Duodenal mucosa (tissue), 2 donors: ENCODE measurements at regions not wholly inside any gene's neighbourhood (a gene's known extent, or its start where the extent isn't known, plus 50 kb on each side); places are given as distances from the start of the nearest gene placed in this dataset.

Source experiments
- H3K27ac ChIP-seq: one replicate; pipeline ENCODE4 v1.7.0; 2013; ENCODE audit warnings: low read depth, low read length
- H3K27me3 ChIP-seq, 2 donors: one replicate each; pipeline ENCODE4 v1.7.0; 2013; ENCODE audit warnings: low read length in 2 of 2, control low read depth in 1 of 2; ENCODE audit not compliant: insufficient read depth in 2 of 2, control insufficient read depth in 1 of 2
- H3K36me3 ChIP-seq, 2 donors: one replicate each; pipeline ENCODE4 v1.7.0; 2013; ENCODE audit warnings: low read length in 2 of 2, control low read depth in 1 of 2; ENCODE audit not compliant: insufficient read depth in 2 of 2, control insufficient read depth in 1 of 2
- H3K4me1 ChIP-seq, 2 donors: one replicate each; pipeline ENCODE4 v1.7.0; 2013; ENCODE audit warnings: low read length in 2 of 2, control low read depth in 1 of 2; ENCODE audit not compliant: insufficient read depth in 2 of 2, control insufficient read depth in 1 of 2
- H3K4me3 ChIP-seq, 2 donors: one replicate each; pipeline ENCODE4 v1.7.0; 2013; ENCODE audit warnings: low read length in 2 of 2, low read depth in 1 of 2
- H3K9ac ChIP-seq, 2 donors: one replicate each; pipeline ENCODE4 v1.7.0; 2013; ENCODE audit warnings: low read length in 2 of 2, low read depth in 1 of 2
- H3K9me3 ChIP-seq, 2 donors: one replicate each; pipeline ENCODE4 v1.7.0; 2013; ENCODE audit warnings: low read length in 2 of 2, control low read depth in 1 of 2; ENCODE audit not compliant: control insufficient read depth in 1 of 2

GRCh38 chr9:110133059-110133458 lies 74.9 kb downstream of the C9orf152 start:
- H3K4me3 ChIP-seq = no peak overlapping the region
- no peak overlapping the region for H3K27ac ChIP-seq
- peaks cover 0 to 18% of the 10 kb centered on the region in 2 donors for H3K36me3 ChIP-seq
- no peak overlapping the region for H3K9ac ChIP-seq
- no peaks in the 10 kb centered on the region for H3K27me3 ChIP-seq
- no peaks in the 10 kb centered on the region for H3K9me3 ChIP-seq
- peaks cover 8 to 20% of the 10 kb centered on the region in 2 donors for H3K4me1 ChIP-seq

- Histone ChIP-seq H3K9ac (no peak overlapping the region), H3K27ac (no peak overlapping the region), H3K4me3 (no peak overlapping the region), H3K27me3 (no peaks in the 10 kb centered on the region), H3K36me3 (peaks cover 0 to 25% of the 10 kb centered on the region in 2 donors), H3K9me3 (no peaks in the 10 kb centered on the region), H3K4me1 (peaks cover 2 to 16% of the 10 kb centered on the region in 2 donors)
These were observed 74.2 kb downstream of the C9orf152 start for GRCh38 chr9:110133608-110134210.

GRCh38 chr9:110135846-110136245 lies 72.1 kb downstream of the C9orf152 start:
- Histone ChIP-seq H3K9ac (no peak overlapping the region), H3K27ac (no peak overlapping the region), H3K27me3 (no peaks in the 10 kb centered on the region), H3K9me3 (no peaks in the 10 kb centered on the region), H3K4me1 (peaks cover 0 to 9% of the 10 kb centered on the region in 2 donors), H3K4me3 (no peak overlapping the region), H3K36me3 (peaks cover 0 to 27% of the 10 kb centered on the region in 2 donors)

- H3K4me3 ChIP-seq = no peak overlapping the region
- H3K27ac ChIP-seq = no peak overlapping the region
- H3K27me3 ChIP-seq = no peaks in the 10 kb centered on the region
- H3K4me1 ChIP-seq = no peaks in the 10 kb centered on the region
- no peaks in the 10 kb centered on the region for H3K9me3 ChIP-seq
- H3K36me3 ChIP-seq = peaks cover 0 to 27% of the 10 kb centered on the region in 2 donors
- no peak overlapping the region for H3K9ac ChIP-seq
These were observed 71.2 kb downstream of the C9orf152 start for GRCh38 chr9:110136802-110137201.

DNA sequence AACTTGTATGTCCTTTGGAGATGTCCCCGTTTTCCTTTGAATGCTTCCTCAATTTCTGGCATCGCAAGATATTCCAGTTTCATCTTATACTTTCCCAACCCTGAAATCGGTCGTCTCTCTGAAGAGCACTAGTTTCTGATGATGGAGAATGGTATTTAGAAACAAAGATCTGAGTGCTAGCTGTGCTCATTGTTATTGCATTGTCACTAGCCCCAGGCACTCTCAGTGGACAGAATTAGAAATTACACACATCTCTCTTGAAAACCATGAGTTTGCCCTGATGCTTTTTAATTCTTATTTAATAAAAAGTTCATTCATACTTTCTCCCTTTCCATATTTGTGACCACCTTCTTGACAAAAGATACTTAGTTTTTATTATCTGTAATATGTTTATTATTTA lies 67.7 kb downstream of the C9orf152 start:
- peaks cover 5% of the 10 kb centered on the region in 2 donors for H3K4me1 ChIP-seq

GRCh38 chr9:110141227-110141793 lies 66.6 kb downstream of the C9orf152 start:
- Histone ChIP-seq H3K27ac (no peak overlapping the region), H3K9me3 (no peaks in the 10 kb centered on the region), H3K4me1 (peaks cover 5% of the 10 kb centered on the region in 2 donors), H3K36me3 (peaks cover 0 to 23% of the 10 kb centered on the region in 2 donors), H3K9ac (no peak overlapping the region), H3K4me3 (no peak overlapping the region), H3K27me3 (no peaks in the 10 kb centered on the region)

More for the DNA sequence above, 67.7 kb downstream of the C9orf152 start:
- peaks cover 0 to 27% of the 10 kb centered on the region in 2 donors for H3K36me3 ChIP-seq
- H3K9ac ChIP-seq = no peak overlapping the region
- H3K27ac ChIP-seq = no peak overlapping the region
- H3K4me3 ChIP-seq = no peak overlapping the region
- no peaks in the 10 kb centered on the region for H3K9me3 ChIP-seq
- no peaks in the 10 kb centered on the region for H3K27me3 ChIP-seq

- Histone ChIP-seq H3K4me1 (peaks cover 5 to 7% of the 10 kb centered on the region in 2 donors), H3K4me3 (no peak overlapping the region)
These were observed 65.7 kb downstream of the C9orf152 start for GRCh38 chr9:110142253-110142652.

DNA sequence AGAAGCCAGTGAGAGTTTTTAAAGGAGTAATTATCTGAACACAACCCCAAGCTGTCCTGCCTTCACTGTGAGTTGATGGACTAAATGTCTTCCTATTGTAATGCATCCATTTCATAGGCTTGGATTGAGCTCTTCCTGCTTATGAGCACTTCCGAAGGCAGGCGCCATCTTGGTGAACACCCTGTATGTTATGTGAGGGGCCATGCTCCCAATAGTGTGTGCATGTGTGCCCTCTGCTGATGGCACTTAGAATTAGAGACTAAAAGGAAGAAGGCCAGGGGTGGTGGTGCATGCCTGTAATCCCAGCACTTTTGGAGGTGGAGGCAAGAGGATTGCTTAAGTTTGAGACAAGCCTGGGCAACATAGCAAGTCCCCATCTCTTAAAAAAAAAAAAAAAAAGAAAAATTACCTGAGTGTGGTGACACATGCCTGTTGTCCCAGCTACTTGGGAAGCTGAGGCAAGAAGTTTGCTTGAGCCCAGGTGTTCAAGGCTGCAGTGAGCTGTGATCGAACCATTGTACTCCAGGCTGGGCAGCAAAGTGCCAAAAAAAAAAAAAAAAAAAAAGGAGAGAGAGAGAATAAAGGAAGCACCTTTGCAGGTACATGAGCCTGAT lies 65.0 kb downstream of the C9orf152 start:
- Histone ChIP-seq H3K27ac (no peak overlapping the region), H3K4me1 (peaks cover 5 to 14% of the 10 kb centered on the region in 2 donors)

More at GRCh38 chr9:110142253-110142652, 65.7 kb downstream of the C9orf152 start:
- no peak overlapping the region for H3K27ac ChIP-seq
- H3K9ac ChIP-seq = no peak overlapping the region
- H3K36me3 ChIP-seq = peaks cover 0 to 14% of the 10 kb centered on the region in 2 donors
- H3K27me3 ChIP-seq = no peaks in the 10 kb centered on the region
- H3K9me3 ChIP-seq = no peaks in the 10 kb centered on the region

GRCh38 chr9:110143485-110143884 lies 64.5 kb downstream of the C9orf152 start:
- Histone ChIP-seq H3K36me3 (peaks cover 0 to 4% of the 10 kb centered on the region in 2 donors), H3K4me1 (peaks cover 5 to 14% of the 10 kb centered on the region in 2 donors), H3K4me3 (no peak overlapping the region), H3K9ac (no peak overlapping the region), H3K27ac (no peak overlapping the region), H3K27me3 (no peaks in the 10 kb centered on the region), H3K9me3 (no peaks in the 10 kb centered on the region)

More for the DNA sequence above, 65.0 kb downstream of the C9orf152 start:
- Histone ChIP-seq H3K9me3 (no peaks in the 10 kb centered on the region), H3K27me3 (no peaks in the 10 kb centered on the region), H3K9ac (no peak overlapping the region), H3K4me3 (no peak overlapping the region), H3K36me3 (peaks cover 0 to 9% of the 10 kb centered on the region in 2 donors)

DNA sequence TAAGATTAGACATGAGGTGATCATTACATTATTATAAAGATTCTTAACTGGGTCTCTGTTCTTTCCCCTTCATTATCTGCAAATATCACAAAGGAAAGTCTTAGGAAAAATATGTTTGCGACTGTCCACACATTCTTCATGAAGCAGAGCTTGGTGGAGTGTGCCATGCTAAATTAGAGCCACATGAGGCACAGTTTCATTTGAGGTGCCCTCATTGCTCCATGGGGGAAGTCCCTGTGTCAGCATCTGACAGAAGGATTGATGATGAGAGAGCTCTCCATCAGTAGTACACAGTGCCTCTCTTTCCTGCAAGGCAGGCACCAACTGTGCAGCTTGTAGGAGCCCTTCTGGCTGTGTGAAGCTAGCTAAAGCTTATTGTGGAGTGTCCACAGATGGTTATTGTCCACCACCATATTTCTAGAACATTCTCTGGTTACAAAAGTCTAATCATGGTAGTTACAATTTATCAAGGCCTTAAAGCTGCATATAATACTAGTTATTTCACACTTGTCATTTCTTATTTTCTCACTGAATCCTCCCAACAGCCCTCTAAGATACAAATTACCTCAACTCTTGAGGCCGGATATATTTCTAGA lies 63.9 kb downstream of the C9orf152 start:
- no peaks in the 10 kb centered on the region for H3K27me3 ChIP-seq
- no peaks in the 10 kb centered on the region for H3K9me3 ChIP-seq
- H3K9ac ChIP-seq = no peak overlapping the region
- no peak overlapping the region for H3K4me3 ChIP-seq
- H3K4me1 ChIP-seq = peaks cover 5 to 16% of the 10 kb centered on the region in 2 donors
- no peak overlapping the region for H3K27ac ChIP-seq
- no peaks in the 10 kb centered on the region for H3K36me3 ChIP-seq
